Vagina (tissue), 2 donors: ENCODE measurements at regions not wholly inside any gene's neighbourhood (a gene's known extent, or its start where the extent isn't known, plus 50 kb on each side); places are given as distances from the start of the nearest gene placed in this dataset.

ENCODE experiments used
- DNase-seq, 2 donors: peaks; one replicate each; pipeline ENCODE4 v3.0.0-alpha.2; 2017; ENCODE audit errors: extremely low spot score in 2 of 2
- H3K27ac ChIP-seq: fragments of 200-600 bp; sonication (generic); one replicate; pipeline ENCODE4 v1.5.1; 2019
- H3K27me3 ChIP-seq: fragments of 200-600 bp; sonication (generic); one replicate; pipeline ENCODE4 v1.5.1; 2019
- H3K36me3 ChIP-seq, 2 donors: fragments of 200-600 bp; sonication (generic); one replicate each; pipeline ENCODE4 v1.5.1; 2017 to 2019
- H3K4me1 ChIP-seq: fragments of 200-600 bp; sonication (generic); one replicate; pipeline ENCODE4 v1.5.1; 2019
- H3K4me3 ChIP-seq, 2 donors: fragments of 200-600 bp; sonication (generic); 1 replicate in 1 of 2; 2 replicates in 1 of 2; pipeline ENCODE4 v1.5.1; 2016 to 2019
- H3K9me3 ChIP-seq: fragments of 200-600 bp; sonication (generic); one replicate; pipeline ENCODE4 v1.5.1; 2019
- POLR2A ChIP-seq, 2 donors: fragments of 450-650 bp; IDR thresholded peaks; one replicate each; pipeline ENCODE4 v1.6.1; 2017; ENCODE audit warnings: antibody characterized with exemption in 2 of 2, mild to moderate bottlenecking in 2 of 2, moderate library complexity in 2 of 2
- POLR2AphosphoS5 ChIP-seq, 2 donors: sonication (generic); formaldehyde crosslinking; IDR thresholded peaks; one replicate each; pipeline ENCODE4 v1.9.0; 2017; ENCODE audit warnings: antibody characterized with exemption in 2 of 2, mild to moderate bottlenecking in 2 of 2, low read depth in 1 of 2; ENCODE audit not compliant: insufficient read depth in 1 of 2
- intact Hi-C: fragments of 100-400 bp; cut with DNase I; formaldehyde crosslinking; loops from one replicate; pipeline ENCODE4 v1.15.1; 2023
- TF ChIP-seq, protein P1 (sequence below), 3 experiments: fragments of 450-650 bp in 2 of 3; fragments of 200-600 bp in 1 of 3; sonication (generic) in 1 of 3; IDR thresholded peaks; one replicate each; pipeline ENCODE4 v1.5.1; 2017 to 2019; ENCODE audit warnings: antibody characterized with exemption in 3 of 3, mild to moderate bottlenecking in 2 of 3, moderate library complexity in 2 of 3

- Histone ChIP-seq H3K9me3 (no peaks in the 10 kb centered on the region), H3K4me1 (peaks cover 4% of the 10 kb centered on the region), H3K27ac (no peak overlapping the region), H3K4me3 (no peak overlapping the region), H3K27me3 (no peaks in the 10 kb centered on the region), H3K36me3 (no peaks in the 10 kb centered on the region)
- intact Hi-C loops: no loop called here
- TF ChIP-seq POLR2AphosphoS5 (IDR thresholded peaks at IDR 0.05; ENCODE audit: insufficient read depth in 1 of 2, low read depth in 1 of 2) (no peak), POLR2A (IDR thresholded peaks at IDR 0.05) (no peak)
- TF ChIP-seq, protein P1, sequence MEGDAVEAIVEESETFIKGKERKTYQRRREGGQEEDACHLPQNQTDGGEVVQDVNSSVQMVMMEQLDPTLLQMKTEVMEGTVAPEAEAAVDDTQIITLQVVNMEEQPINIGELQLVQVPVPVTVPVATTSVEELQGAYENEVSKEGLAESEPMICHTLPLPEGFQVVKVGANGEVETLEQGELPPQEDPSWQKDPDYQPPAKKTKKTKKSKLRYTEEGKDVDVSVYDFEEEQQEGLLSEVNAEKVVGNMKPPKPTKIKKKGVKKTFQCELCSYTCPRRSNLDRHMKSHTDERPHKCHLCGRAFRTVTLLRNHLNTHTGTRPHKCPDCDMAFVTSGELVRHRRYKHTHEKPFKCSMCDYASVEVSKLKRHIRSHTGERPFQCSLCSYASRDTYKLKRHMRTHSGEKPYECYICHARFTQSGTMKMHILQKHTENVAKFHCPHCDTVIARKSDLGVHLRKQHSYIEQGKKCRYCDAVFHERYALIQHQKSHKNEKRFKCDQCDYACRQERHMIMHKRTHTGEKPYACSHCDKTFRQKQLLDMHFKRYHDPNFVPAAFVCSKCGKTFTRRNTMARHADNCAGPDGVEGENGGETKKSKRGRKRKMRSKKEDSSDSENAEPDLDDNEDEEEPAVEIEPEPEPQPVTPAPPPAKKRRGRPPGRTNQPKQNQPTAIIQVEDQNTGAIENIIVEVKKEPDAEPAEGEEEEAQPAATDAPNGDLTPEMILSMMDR (IDR thresholded peaks at IDR 0.05): no peak
- DNase-seq: no peak
These were observed 465.6 kb upstream of the ZNF385D start for GRCh38 chr3:22216601-22217000.

DNA sequence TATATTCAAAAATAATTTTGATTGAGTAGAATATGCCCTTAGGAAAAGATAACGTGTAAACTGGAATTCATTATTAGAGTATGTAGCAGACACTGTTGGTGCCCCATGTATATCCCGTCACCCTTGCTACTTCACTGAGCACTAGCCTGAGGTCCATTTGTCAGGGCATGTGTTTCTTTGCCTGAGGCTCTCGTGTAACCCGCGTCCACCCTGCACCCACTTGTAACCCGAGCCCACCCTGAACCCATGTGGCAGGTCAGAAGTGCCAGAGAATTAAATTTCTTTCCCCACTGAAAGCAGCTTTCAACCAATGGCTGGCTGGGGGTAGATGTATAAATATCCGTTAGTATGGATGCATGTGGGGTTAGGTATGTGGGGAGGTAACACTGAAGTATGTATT is 474.2 kb upstream of the ZNF385D start:
- no peaks in the 10 kb centered on the region for H3K27me3 ChIP-seq
- no peak overlapping the region for H3K27ac ChIP-seq
- intact Hi-C loops: no loop called here
- H3K9me3 ChIP-seq: no peaks in the 10 kb centered on the region
- H3K36me3 ChIP-seq: no peaks in the 10 kb centered on the region
- no peak for DNase-seq
- TF ChIP-seq, protein P1 (IDR thresholded peaks at IDR 0.05): no peak
- TF ChIP-seq POLR2AphosphoS5 (IDR thresholded peaks at IDR 0.05; ENCODE audit: insufficient read depth in 1 of 2, low read depth in 1 of 2) (no peak), POLR2A (IDR thresholded peaks at IDR 0.05) (no peak)
- no peaks in the 10 kb centered on the region for H3K4me1 ChIP-seq
- H3K4me3 ChIP-seq: no peak overlapping the region

- Histone ChIP-seq H3K4me3 (no peak overlapping the region), H3K27me3 (no peaks in the 10 kb centered on the region)
- intact Hi-C loops: no loop called here
These were observed 477.7 kb upstream of the ZNF385D start for GRCh38 chr3:22228705-22229104.

DNA sequence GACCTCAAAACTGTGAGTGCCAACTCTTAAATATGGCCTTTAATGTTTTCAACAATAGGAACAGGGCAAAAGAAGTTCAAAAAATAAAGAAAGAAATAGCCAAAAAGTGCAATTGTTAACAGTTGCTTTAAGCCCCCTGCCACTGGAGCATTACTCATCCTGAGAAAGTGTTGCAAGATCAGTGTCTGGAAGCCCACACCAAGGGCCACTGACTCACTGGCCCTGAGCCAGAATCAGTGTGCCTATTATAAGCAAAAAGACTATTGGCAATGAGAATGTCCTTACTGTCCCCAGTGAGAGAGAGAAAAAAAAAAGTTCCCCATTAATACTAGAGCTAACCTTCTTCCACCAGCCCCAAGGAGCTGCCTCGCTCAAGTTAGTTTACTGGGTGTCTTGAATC is 480.1 kb upstream of the ZNF385D start:
- Histone ChIP-seq H3K4me3 (no peak overlapping the region), H3K27me3 (no peaks in the 10 kb centered on the region), H3K9me3 (no peaks in the 10 kb centered on the region), H3K27ac (no peak overlapping the region), H3K36me3 (no peaks in the 10 kb centered on the region), H3K4me1 (no peaks in the 10 kb centered on the region)
- TF ChIP-seq POLR2A (IDR thresholded peaks at IDR 0.05) (no peak), POLR2AphosphoS5 (IDR thresholded peaks at IDR 0.05; ENCODE audit: insufficient read depth in 1 of 2, low read depth in 1 of 2) (no peak)
- TF ChIP-seq, protein P1 (IDR thresholded peaks at IDR 0.05): no peak
- DNase-seq: no peak
- intact Hi-C loops: no loop called here

More at GRCh38 chr3:22228705-22229104, 477.7 kb upstream of the ZNF385D start:
- no peak for TF ChIP-seq POLR2AphosphoS5 (IDR thresholded peaks at IDR 0.05; ENCODE audit: insufficient read depth in 1 of 2, low read depth in 1 of 2)
- TF ChIP-seq, protein P1 (IDR thresholded peaks at IDR 0.05): no peak
- no peak for TF ChIP-seq POLR2A (IDR thresholded peaks at IDR 0.05)
- Histone ChIP-seq H3K27ac (no peak overlapping the region), H3K36me3 (no peaks in the 10 kb centered on the region), H3K4me1 (no peaks in the 10 kb centered on the region), H3K9me3 (no peaks in the 10 kb centered on the region)
- DNase-seq: no peak

DNA sequence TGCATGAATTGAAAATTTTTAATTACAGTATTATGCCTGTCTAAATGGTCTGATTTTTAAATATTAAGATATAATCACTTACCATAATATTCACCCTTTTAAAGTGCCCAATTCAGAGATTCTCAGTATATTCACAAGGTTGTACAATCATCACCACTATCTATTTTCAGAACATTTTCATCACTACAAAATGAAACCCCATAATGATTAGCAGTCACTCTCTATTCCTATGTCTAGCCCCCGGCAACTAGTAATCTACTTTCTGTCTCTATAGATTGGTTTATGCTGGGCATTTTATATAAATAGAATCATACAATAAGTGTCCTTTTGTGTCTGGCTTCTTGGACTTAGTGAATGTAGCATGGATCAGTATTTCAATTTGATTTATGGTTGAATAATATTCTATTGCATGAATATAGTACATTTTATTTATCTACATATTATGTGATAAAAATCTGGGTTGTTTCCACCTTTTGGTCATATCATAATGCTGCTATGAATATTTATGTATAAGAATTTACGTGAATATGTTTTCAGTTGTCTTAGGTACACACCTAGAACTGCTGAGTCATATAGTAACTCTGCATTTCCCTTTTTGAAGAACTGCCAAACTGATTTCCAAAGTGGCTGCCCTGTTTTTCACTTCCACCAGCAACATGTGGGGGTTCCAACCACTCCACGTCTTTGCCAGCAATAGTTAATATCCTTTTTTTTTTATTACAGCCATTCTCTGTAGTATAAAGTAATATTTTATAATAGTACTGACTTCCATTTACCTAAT is 485.7 kb upstream of the ZNF385D start:
- Histone ChIP-seq H3K4me3 (no peak overlapping the region), H3K27me3 (no peaks in the 10 kb centered on the region), H3K36me3 (no peaks in the 10 kb centered on the region), H3K27ac (no peak overlapping the region), H3K9me3 (no peaks in the 10 kb centered on the region), H3K4me1 (no peaks in the 10 kb centered on the region)
- TF ChIP-seq POLR2AphosphoS5 (IDR thresholded peaks at IDR 0.05; ENCODE audit: insufficient read depth in 1 of 2, low read depth in 1 of 2): no peak
- TF ChIP-seq, protein P1 (IDR thresholded peaks at IDR 0.05): no peak
- TF ChIP-seq POLR2A (IDR thresholded peaks at IDR 0.05): no peak
- no peak for DNase-seq
- intact Hi-C loops: no loop called here
